ENCODE measurements at regions not wholly inside any gene's neighbourhood (a gene's known extent, or its start where the extent isn't known, plus 50 kb on each side); places are given as distances from the start of the nearest gene placed in this dataset.

DNA sequence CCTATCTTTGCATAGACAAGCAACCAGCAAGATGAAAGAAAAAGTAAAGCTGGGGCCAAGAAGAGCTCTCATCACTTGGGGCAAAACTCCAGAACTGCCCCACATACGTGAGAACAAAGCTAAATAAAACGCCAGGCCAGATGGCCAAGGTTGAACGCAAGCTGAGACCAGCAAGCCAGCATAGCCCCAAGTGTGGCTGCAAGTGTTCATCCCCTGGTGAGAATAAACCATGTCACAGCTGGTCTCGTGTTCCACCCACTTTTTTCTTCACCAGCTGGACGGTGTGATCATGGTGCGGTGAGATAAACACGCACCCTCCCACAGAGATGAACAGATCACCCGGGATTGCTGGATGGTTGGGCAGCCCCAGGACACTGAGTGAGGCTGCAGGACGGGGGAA is 109.6 kb upstream of the CACNA1A start:
- no peak overlapping the region for H3K4me3 ChIP-seq (ENCODE audit: low read length)
- H2AFZ ChIP-seq (ENCODE audit: low read depth, low read length): no peak overlapping the region
- no peaks in the 10 kb centered on the region for H3K36me3 ChIP-seq (ENCODE audit: insufficient read depth, low read length)
- H3K27me3 ChIP-seq (ENCODE audit: insufficient read depth, low read length): no peaks in the 10 kb centered on the region
- H3K4me1 ChIP-seq (ENCODE audit: insufficient read depth, low read length): no peaks in the 10 kb centered on the region
- H3K9me3 ChIP-seq (ENCODE audit: low read length): no peaks in the 10 kb centered on the region

DNA sequence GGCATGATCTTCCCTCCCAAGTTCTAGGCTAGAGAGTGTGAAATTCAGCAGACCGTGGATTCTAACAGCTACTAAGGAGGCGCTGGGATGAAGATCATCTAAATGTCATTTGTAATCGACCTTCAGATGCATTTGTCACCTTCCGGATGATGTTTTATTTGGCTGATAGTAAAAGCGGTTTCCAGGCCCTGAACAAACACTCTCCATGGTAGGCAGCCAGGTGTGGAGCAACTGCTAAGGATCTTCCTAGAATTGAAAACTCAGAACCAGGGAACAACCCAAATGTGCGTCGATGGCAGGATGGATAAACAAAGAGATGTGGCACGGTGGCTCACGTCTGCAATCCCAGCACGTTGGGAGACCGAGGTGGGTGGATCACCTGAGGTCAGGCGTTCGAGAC is 107.2 kb upstream of the CACNA1A start:
- H3K4me1 ChIP-seq (ENCODE audit: insufficient read depth, low read length): no peaks in the 10 kb centered on the region
- H3K36me3 ChIP-seq (ENCODE audit: insufficient read depth, low read length): no peaks in the 10 kb centered on the region
- no peak overlapping the region for H2AFZ ChIP-seq (ENCODE audit: low read depth, low read length)
- H3K9me3 ChIP-seq (ENCODE audit: low read length): no peaks in the 10 kb centered on the region
- H3K27me3 ChIP-seq (ENCODE audit: insufficient read depth, low read length): no peaks in the 10 kb centered on the region
- H3K4me3 ChIP-seq (ENCODE audit: low read length): no peak overlapping the region

DNA sequence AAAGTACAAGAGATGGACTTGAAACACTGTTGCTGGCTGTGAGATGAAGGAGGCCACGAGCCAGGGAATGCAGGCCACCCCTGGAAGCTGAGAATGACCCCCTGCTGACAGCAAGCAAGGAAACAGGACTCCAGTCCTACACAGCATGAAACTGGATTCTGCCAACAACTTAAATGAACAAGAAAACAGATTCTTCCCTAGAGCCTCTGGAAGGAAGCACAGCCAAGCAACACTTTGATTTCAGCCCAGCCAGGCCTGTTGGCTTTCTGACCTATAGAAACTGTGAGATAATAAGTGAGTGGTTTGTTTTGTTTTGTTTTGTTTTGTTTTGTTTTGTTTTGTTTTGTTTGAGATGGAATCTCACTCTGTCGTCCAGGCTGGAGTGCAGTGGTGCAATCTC is 105.3 kb upstream of the CACNA1A start:
- H3K9me3 ChIP-seq (ENCODE audit: low read length): no peaks in the 10 kb centered on the region
- no peak overlapping the region for H3K4me3 ChIP-seq (ENCODE audit: low read length)
- H3K4me1 ChIP-seq (ENCODE audit: insufficient read depth, low read length): no peaks in the 10 kb centered on the region
- no peaks in the 10 kb centered on the region for H3K27me3 ChIP-seq (ENCODE audit: insufficient read depth, low read length)
- no peak overlapping the region for H2AFZ ChIP-seq (ENCODE audit: low read depth, low read length)
- no peaks in the 10 kb centered on the region for H3K36me3 ChIP-seq (ENCODE audit: insufficient read depth, low read length)

DNA sequence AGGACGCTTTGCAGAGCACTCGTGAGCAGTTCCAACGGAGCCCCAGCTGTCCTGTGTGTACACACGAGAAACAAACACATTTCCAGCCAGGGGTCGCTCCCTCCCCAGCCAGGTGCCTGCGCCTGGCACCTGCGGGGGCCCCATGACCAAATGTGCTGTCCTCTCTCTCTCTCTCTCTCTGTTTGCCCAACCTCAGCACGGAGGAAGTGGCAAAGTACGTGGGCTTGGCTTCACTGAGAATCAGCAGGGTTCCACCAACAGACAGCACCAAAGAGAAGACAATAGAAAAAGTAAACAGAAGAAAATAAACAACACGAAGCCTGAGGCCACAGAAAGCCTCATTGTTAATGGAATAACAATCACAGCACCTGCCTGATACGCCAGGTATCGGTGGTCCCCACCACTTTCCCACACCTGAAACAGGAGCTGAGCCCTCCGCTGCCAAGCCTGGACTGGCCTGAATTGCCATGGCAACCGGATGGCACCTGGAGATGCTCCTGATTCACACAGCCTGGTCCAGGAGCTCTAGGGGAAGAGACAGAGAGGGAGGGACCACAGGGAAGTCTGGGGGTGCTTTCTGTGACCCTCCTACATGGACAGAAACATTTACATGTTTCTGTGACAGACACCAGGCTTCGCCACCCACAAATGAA is 103.9 kb upstream of the CACNA1A start:
- H3K4me3 ChIP-seq (ENCODE audit: low read length): no peak overlapping the region
- H3K36me3 ChIP-seq (ENCODE audit: insufficient read depth, low read length): no peaks in the 10 kb centered on the region
- H3K4me1 ChIP-seq (ENCODE audit: insufficient read depth, low read length): no peaks in the 10 kb centered on the region
- H3K9me3 ChIP-seq (ENCODE audit: low read length): no peaks in the 10 kb centered on the region
- H3K27me3 ChIP-seq (ENCODE audit: insufficient read depth, low read length): no peaks in the 10 kb centered on the region
- no peak overlapping the region for H2AFZ ChIP-seq (ENCODE audit: low read depth, low read length)

DNA sequence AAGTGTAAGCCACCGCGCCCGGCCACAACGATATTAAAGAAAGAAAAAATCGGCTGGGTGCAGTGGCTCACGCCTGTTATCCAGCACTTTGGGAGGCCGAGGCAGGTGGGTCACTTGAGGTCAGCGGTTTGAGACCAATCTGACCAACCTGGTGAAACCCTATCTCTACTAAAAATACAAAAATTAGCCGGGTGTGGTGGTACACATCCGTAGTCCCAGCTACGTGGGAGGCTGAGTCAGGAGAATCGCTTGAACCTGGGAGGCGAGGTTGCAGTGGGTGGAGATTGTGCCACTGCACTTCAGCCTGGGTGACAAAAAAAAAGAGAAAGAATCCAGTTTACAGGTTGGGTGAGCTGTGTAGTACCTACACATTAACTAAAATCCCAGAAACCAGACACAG is 99.9 kb upstream of the CACNA1A start:
- H3K4me3 ChIP-seq (ENCODE audit: low read length): no peak overlapping the region
- H3K4me1 ChIP-seq (ENCODE audit: insufficient read depth, low read length): no peaks in the 10 kb centered on the region
- no peaks in the 10 kb centered on the region for H3K36me3 ChIP-seq (ENCODE audit: insufficient read depth, low read length)
- H3K9me3 ChIP-seq (ENCODE audit: low read length): no peaks in the 10 kb centered on the region
- no peaks in the 10 kb centered on the region for H3K27me3 ChIP-seq (ENCODE audit: insufficient read depth, low read length)
- no peak overlapping the region for H2AFZ ChIP-seq (ENCODE audit: low read depth, low read length)

DNA sequence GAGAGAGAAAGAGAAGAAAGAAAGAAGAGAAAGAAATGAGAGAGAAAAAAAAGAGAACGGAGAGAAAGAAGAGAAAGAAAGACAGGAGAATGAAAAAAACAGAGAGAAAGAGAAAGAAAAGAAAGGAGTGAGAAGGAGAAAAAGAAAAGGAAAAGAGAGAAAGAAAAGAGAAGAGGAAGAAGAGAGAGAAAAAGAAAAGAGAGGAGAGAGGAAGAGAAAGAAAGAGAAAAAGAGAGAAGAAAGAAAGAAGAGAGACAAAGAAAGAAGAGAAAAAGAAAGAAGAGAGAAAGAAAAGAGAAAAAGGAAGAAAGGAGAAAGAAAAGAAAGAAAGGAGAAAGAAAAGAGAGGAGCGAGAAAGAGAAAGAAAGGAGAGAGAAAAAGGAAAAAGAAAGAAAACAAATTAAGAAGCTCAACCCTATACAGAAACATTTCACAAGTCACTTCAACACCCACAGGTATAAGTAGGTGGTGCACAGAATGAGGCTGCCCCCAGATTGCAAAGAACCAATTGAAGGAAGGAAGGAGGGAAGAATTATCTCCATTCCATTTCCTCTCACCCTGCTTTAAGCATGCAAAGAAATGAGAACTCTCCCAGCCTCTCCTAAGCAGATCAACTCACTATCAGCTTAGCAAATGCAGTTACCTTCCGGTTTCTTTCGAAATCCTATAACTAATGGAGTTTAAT is 98.8 kb upstream of the CACNA1A start:
- no peaks in the 10 kb centered on the region for H3K27me3 ChIP-seq (ENCODE audit: insufficient read depth, low read length)
- H3K4me3 ChIP-seq (ENCODE audit: low read length): no peak overlapping the region
- no peak overlapping the region for H2AFZ ChIP-seq (ENCODE audit: low read depth, low read length)
- no peaks in the 10 kb centered on the region for H3K4me1 ChIP-seq (ENCODE audit: insufficient read depth, low read length)
- no peaks in the 10 kb centered on the region for H3K36me3 ChIP-seq (ENCODE audit: insufficient read depth, low read length)
- no peaks in the 10 kb centered on the region for H3K9me3 ChIP-seq (ENCODE audit: low read length)

DNA sequence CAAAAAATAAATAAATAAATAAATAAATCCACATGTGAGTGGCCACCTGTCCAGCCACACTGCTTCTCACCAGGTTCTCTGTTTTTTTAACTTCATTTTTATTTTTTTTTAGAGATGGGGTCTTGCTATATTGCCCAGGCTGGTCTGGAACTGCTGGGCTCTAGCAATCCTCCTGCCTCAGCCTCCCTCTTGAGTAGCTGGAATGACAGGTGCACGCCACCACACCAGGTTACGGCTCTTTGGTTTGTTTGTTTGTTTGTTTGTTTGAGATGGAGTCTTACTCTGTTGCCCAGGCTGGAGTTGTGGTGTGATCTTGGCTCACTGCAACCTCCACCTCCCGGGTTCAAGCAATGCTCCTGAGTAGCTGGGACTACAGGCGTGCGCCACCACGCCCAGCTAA is 94.5 kb upstream of the CACNA1A start:
- no peaks in the 10 kb centered on the region for H3K4me1 ChIP-seq (ENCODE audit: insufficient read depth, low read length)
- no peak overlapping the region for H2AFZ ChIP-seq (ENCODE audit: low read depth, low read length)
- no peaks in the 10 kb centered on the region for H3K27me3 ChIP-seq (ENCODE audit: insufficient read depth, low read length)
- H3K4me3 ChIP-seq (ENCODE audit: low read length): no peak overlapping the region
- H3K9me3 ChIP-seq (ENCODE audit: low read length): no peaks in the 10 kb centered on the region
- no peaks in the 10 kb centered on the region for H3K36me3 ChIP-seq (ENCODE audit: insufficient read depth, low read length)

DNA sequence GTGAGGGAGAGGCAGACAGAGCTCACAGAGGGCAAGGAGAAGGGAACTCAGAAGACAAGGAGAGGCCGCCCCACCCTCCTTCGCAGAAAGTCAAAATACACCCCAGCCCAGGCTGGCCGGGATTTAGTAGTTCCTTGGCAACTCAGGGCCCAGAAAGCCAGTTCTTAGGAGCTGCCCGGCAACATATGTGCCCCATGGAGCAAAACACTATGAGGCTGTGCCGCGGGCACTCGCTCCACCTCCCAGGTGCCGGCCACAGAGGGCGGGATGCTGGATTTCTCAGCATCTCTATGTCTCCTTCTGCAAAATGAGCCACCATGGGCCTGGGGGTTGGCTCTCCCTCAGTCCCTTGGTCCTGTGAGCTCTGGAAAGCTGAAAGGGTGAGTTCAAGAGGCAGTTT is 93.8 kb upstream of the CACNA1A start:
- no peak overlapping the region for H3K4me3 ChIP-seq (ENCODE audit: low read length)
- no peaks in the 10 kb centered on the region for H3K27me3 ChIP-seq (ENCODE audit: insufficient read depth, low read length)
- no peaks in the 10 kb centered on the region for H3K36me3 ChIP-seq (ENCODE audit: insufficient read depth, low read length)

DNA sequence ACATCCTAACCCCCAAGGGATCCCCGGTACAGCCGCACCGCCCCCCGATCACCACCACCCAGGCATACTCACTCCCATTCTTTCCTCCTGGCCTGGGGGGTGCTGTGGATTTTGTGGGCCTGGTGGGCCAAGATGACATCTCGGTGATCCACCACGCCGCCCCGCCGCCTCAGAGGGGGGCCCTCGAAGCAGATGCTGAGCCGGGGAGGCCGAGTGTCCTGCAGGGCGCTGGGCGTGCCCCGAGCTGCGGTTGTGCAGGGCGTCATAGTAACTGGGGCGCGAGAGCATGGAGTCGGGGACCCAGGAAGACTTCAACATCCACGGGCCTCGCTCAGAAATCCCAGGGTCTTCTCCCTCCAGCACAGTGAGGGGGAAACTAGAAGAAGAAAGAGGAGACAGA is 93.4 kb upstream of the CACNA1A start:
- no peaks in the 10 kb centered on the region for H3K36me3 ChIP-seq (ENCODE audit: insufficient read depth, low read length)

More for the DNA sequence above, 93.8 kb upstream of the CACNA1A start:
- no peaks in the 10 kb centered on the region for H3K9me3 ChIP-seq (ENCODE audit: low read length)
- no peak overlapping the region for H2AFZ ChIP-seq (ENCODE audit: low read depth, low read length)
- H3K4me1 ChIP-seq (ENCODE audit: insufficient read depth, low read length): no peaks in the 10 kb centered on the region

DNA sequence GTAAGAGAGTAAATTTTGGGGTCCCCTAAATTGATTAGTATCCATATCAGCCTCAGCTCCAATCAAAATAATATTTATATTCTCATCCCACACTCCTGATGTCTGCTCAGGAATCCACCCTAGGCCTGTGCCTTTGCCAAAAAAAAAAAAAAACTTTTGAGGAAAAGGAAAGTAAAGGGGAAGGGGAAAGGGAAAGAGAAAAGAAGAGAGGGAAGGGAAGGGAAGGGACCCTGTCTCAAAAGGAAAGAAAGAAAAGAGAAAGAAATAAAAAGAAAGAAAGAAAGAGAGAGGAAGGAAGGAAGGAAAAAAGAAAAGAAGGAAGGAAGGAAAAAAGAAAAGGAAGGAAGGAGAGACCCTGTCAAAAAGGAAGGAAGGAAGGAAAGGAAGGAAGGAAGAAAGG is 91.8 kb upstream of the CACNA1A start:
- H3K9me3 ChIP-seq (ENCODE audit: low read length): no peaks in the 10 kb centered on the region
- H3K4me3 ChIP-seq (ENCODE audit: low read length): no peak overlapping the region
- no peaks in the 10 kb centered on the region for H3K36me3 ChIP-seq (ENCODE audit: insufficient read depth, low read length)
- H3K27me3 ChIP-seq (ENCODE audit: insufficient read depth, low read length): no peaks in the 10 kb centered on the region
- no peak overlapping the region for H2AFZ ChIP-seq (ENCODE audit: low read depth, low read length)
- no peaks in the 10 kb centered on the region for H3K4me1 ChIP-seq (ENCODE audit: insufficient read depth, low read length)

More for the DNA sequence above, 93.4 kb upstream of the CACNA1A start:
- no peaks in the 10 kb centered on the region for H3K4me1 ChIP-seq (ENCODE audit: insufficient read depth, low read length)
- H3K9me3 ChIP-seq (ENCODE audit: low read length): no peaks in the 10 kb centered on the region
- H3K4me3 ChIP-seq (ENCODE audit: low read length): no peak overlapping the region
- H3K27me3 ChIP-seq (ENCODE audit: insufficient read depth, low read length): no peaks in the 10 kb centered on the region
- H2AFZ ChIP-seq (ENCODE audit: low read depth, low read length): no peak overlapping the region

DNA sequence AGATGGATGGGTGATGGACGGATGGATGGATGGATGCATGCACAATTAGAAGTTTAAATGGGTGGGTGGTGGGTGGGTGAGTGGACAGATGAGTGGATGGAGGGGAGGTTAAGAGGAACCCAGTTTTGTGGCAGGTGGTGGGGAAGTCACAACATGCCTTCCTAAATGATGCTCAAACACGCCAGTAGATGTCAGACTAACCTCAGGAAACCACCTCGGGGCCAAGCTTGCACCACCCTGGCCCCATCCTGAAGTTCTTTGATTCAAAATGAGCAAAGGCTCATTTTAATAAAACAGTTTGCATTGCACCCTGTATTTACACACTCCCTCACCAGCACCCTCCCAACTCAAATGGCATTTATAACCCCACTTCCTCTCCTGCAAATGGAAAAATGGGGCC is 91.4 kb upstream of the CACNA1A start:
- H2AFZ ChIP-seq (ENCODE audit: low read depth, low read length): no peak overlapping the region
- no peaks in the 10 kb centered on the region for H3K36me3 ChIP-seq (ENCODE audit: insufficient read depth, low read length)
- no peaks in the 10 kb centered on the region for H3K4me1 ChIP-seq (ENCODE audit: insufficient read depth, low read length)
- no peaks in the 10 kb centered on the region for H3K9me3 ChIP-seq (ENCODE audit: low read length)
- H3K4me3 ChIP-seq (ENCODE audit: low read length): no peak overlapping the region
- no peaks in the 10 kb centered on the region for H3K27me3 ChIP-seq (ENCODE audit: insufficient read depth, low read length)

DNA sequence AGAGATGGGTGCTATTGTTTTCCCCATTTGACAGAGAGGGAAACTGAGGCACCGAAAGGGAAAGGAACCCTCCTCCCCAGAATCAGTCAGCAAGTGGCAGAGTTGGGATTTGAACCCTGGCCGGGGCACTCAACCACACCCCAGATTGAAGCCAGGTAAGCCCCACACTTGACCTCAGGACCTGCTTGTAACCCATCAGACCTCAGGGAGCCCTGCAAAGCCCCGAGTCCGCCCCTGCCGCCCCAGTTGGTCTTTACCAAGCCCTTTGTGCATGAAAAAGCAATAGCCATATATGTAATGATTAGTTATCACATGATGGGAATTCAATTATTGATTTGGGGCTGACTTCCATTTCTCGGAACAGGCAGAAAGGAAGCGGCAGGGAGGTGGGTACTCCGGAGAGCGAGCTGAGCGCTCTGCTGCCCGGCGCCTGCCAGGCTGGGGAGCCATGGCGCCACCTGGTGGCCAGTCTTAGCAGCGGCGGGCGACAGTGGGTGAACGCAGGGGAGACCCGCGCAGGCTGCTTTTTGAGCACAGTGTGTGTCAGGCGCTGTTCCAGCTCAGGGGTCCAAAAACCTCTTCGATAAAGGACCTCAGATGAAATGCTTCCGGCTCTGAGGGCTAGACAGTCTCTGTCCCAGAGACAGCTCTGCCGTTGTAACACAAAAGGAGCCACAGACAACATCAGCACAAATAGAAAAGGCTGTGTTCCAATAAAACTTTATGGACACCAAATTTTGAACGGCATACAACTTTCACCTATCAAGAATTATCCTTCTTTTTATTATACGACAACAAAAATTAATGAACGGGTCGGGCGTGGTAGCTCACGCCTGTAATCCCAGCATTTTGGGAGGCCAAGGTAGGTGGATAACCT is 82.9 kb upstream of the CACNA1A start:
- H2AFZ ChIP-seq (ENCODE audit: low read depth, low read length): no peak overlapping the region
- no peaks in the 10 kb centered on the region for H3K36me3 ChIP-seq (ENCODE audit: insufficient read depth, low read length)
- no peaks in the 10 kb centered on the region for H3K27me3 ChIP-seq (ENCODE audit: insufficient read depth, low read length)
- no peaks in the 10 kb centered on the region for H3K9me3 ChIP-seq (ENCODE audit: low read length)
- H3K4me1 ChIP-seq (ENCODE audit: insufficient read depth, low read length): no peaks in the 10 kb centered on the region
- H3K4me3 ChIP-seq (ENCODE audit: low read length): no peak overlapping the region

DNA sequence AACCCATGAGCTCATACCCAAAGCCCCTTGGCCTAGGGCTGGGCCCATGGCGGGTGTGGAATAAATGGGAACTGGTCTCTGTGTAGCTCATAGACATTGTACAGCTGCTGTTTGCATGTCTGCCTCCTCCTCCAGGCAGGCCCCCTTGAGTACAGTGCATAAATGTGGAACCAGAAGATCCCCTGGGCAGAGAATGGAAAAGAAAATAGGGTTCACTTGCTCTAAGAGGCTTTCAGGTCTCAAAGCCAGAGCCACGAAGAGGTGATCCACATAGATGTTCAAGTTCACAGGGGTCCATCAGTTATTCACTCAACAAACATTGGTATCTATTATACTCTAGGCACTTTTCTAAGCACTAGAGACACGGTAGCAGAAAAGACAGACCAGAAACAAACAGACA is 79.2 kb upstream of the CACNA1A start:
- Histone ChIP-seq H3K9me3 (ENCODE audit: low read length) (no peaks in the 10 kb centered on the region), H3K36me3 (ENCODE audit: insufficient read depth, low read length) (no peaks in the 10 kb centered on the region), H3K27me3 (ENCODE audit: insufficient read depth, low read length) (no peaks in the 10 kb centered on the region), H3K4me3 (ENCODE audit: low read length) (no peak overlapping the region), H2AFZ (ENCODE audit: low read depth, low read length) (no peak overlapping the region), H3K4me1 (ENCODE audit: insufficient read depth, low read length) (no peaks in the 10 kb centered on the region)

Data from neuron (in vitro differentiated cells).